ENCODE measurements at regions not wholly inside any gene's neighbourhood (a gene's known extent, or its start where the extent isn't known, plus 50 kb on each side); places are given as distances from the start of the nearest gene placed in this dataset.

- Histone ChIP-seq H3K9me3 (replicated peaks; ENCODE audit: insufficient read depth, low read length) (no peaks in the 10 kb centered on the region), H3F3A (ENCODE audit: insufficient read depth, low read length) (no peaks in the 10 kb centered on the region), H3K4me1 (ENCODE audit: low read length) (no peaks in the 10 kb centered on the region), H3K4me2 (ENCODE audit: low read depth, low read length) (no peak overlapping the region), H3K4me3 (ENCODE audit: low read length) (no peak overlapping the region), H2AFZ (ENCODE audit: low read length) (no peak overlapping the region), H3K9me2 (replicated peaks; ENCODE audit: insufficient read depth, low read length) (no peaks in the 10 kb centered on the region), H3K36me3 (replicated peaks; ENCODE audit: insufficient read depth, low read length) (no peaks in the 10 kb centered on the region), H3K27me3 (replicated peaks; ENCODE audit: insufficient read depth, low read length) (no peaks in the 10 kb centered on the region), H3K9ac (ENCODE audit: low read length) (no peak overlapping the region), H4K20me1 (ENCODE audit: insufficient read depth, low read length) (no peaks in the 10 kb centered on the region), H3K27ac (ENCODE audit: low read length) (no peak overlapping the region), H3K79me2 (ENCODE audit: low read length) (no peaks in the 10 kb centered on the region)
- DNase-seq = no peak
- no peak for TF ChIP-seq EZH2 (optimal IDR thresholded peaks at IDR 0.05; ENCODE audit: low read depth, low read length)
- no peak for TF ChIP-seq EZH2phosphoT487 (IDR thresholded peaks at IDR 0.05; ENCODE audit: low read length)
- no peak for TF ChIP-seq CTCF (IDR thresholded peaks at IDR 0.05; ENCODE audit: low read length)
Measured at GRCh38 chr21:14321042-14321441, 61.9 kb downstream of the HSPA13 start.

DNA sequence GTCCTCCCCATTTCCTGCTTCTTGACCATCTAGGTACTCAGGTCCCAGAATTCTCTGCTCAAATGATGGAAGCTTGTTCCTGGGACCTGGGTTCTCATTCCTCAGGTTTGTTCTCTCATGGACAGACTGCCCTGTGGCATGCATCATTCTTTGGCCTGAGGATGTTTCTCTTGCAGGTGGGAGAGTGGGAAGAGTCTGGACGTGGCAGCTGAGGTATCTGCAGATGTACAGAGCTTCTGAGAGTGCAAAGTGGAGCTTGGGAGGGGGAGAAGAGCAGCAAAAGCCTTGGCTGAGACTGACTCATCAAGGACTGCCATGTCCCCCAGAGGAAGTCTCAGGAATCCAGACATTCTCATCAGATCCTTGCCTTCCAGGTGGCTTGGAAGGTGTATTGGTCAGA lies 63.1 kb downstream of the HSPA13 start:
- Histone ChIP-seq H3K27me3 (replicated peaks; ENCODE audit: insufficient read depth, low read length) (no peaks in the 10 kb centered on the region), H3K9me3 (replicated peaks; ENCODE audit: insufficient read depth, low read length) (no peaks in the 10 kb centered on the region), H3K79me2 (ENCODE audit: low read length) (no peaks in the 10 kb centered on the region), H3K9ac (ENCODE audit: low read length) (no peak overlapping the region), H3K4me3 (ENCODE audit: low read length) (no peak overlapping the region), H3K27ac (ENCODE audit: low read length) (no peak overlapping the region), H3K36me3 (replicated peaks; ENCODE audit: insufficient read depth, low read length) (no peaks in the 10 kb centered on the region), H3K4me1 (ENCODE audit: low read length) (no peaks in the 10 kb centered on the region), H3K4me2 (ENCODE audit: low read depth, low read length) (no peak overlapping the region), H3K9me2 (replicated peaks; ENCODE audit: insufficient read depth, low read length) (no peaks in the 10 kb centered on the region), H3F3A (ENCODE audit: insufficient read depth, low read length) (no peaks in the 10 kb centered on the region), H4K20me1 (ENCODE audit: insufficient read depth, low read length) (no peaks in the 10 kb centered on the region), H2AFZ (ENCODE audit: low read length) (no peak overlapping the region)
- TF ChIP-seq EZH2 (optimal IDR thresholded peaks at IDR 0.05; ENCODE audit: low read depth, low read length) = no peak
- TF ChIP-seq CTCF (IDR thresholded peaks at IDR 0.05; ENCODE audit: low read length) = no peak
- no peak for TF ChIP-seq EZH2phosphoT487 (IDR thresholded peaks at IDR 0.05; ENCODE audit: low read length)
- no peak for DNase-seq

- TF ChIP-seq EZH2 (optimal IDR thresholded peaks at IDR 0.05; ENCODE audit: low read depth, low read length) (no peak), CTCF (IDR thresholded peaks at IDR 0.05; ENCODE audit: low read length) (no peak), EZH2phosphoT487 (IDR thresholded peaks at IDR 0.05; ENCODE audit: low read length) (no peak)
Measured at GRCh38 chr21:14318578-14318977, 64.4 kb downstream of the HSPA13 start.

More at GRCh38 chr21:14318578-14318977, 64.4 kb downstream of the HSPA13 start:
- no peak overlapping the region for H3K4me3 ChIP-seq (ENCODE audit: low read length)
- no peaks in the 10 kb centered on the region for H3K9me2 ChIP-seq (replicated peaks; ENCODE audit: insufficient read depth, low read length)
- H3F3A ChIP-seq (ENCODE audit: insufficient read depth, low read length) = no peaks in the 10 kb centered on the region
- H3K27ac ChIP-seq (ENCODE audit: low read length) = no peak overlapping the region
- no peaks in the 10 kb centered on the region for H3K9me3 ChIP-seq (replicated peaks; ENCODE audit: insufficient read depth, low read length)
- no peaks in the 10 kb centered on the region for H3K27me3 ChIP-seq (replicated peaks; ENCODE audit: insufficient read depth, low read length)
- H3K79me2 ChIP-seq (ENCODE audit: low read length) = no peaks in the 10 kb centered on the region
- no peaks in the 10 kb centered on the region for H3K4me1 ChIP-seq (ENCODE audit: low read length)
- no peak overlapping the region for H3K4me2 ChIP-seq (ENCODE audit: low read depth, low read length)
- no peaks in the 10 kb centered on the region for H3K36me3 ChIP-seq (replicated peaks; ENCODE audit: insufficient read depth, low read length)
- H3K9ac ChIP-seq (ENCODE audit: low read length) = no peak overlapping the region
- H4K20me1 ChIP-seq (ENCODE audit: insufficient read depth, low read length) = no peaks in the 10 kb centered on the region
- no peak overlapping the region for H2AFZ ChIP-seq (ENCODE audit: low read length)
- no peak for DNase-seq
